ENCODE measurements at regions not wholly inside any gene's neighbourhood (a gene's known extent, or its start where the extent isn't known, plus 50 kb on each side); places are given as distances from the start of the nearest gene placed in this dataset.

DNA sequence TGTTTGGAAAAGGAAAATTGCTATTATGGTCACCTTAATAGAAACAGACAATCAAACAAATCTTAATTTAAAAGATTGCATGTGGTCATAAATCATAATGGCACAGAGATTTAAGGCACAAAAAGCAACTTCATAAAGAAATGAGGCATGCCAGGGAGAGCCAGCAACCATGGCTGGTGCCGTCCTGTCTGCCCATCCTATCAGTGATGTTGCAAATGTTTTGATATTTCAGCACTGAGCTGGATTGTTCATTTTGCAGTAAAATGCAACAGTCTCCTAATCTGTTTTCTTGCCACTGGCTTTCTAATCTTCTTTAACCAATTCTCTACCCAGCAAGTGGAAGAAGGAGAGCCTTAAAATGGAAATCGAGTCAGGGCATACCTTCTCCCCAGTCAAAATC is 249.8 kb downstream of the SAMD5 start:
- TF ChIP-seq, protein P1, sequence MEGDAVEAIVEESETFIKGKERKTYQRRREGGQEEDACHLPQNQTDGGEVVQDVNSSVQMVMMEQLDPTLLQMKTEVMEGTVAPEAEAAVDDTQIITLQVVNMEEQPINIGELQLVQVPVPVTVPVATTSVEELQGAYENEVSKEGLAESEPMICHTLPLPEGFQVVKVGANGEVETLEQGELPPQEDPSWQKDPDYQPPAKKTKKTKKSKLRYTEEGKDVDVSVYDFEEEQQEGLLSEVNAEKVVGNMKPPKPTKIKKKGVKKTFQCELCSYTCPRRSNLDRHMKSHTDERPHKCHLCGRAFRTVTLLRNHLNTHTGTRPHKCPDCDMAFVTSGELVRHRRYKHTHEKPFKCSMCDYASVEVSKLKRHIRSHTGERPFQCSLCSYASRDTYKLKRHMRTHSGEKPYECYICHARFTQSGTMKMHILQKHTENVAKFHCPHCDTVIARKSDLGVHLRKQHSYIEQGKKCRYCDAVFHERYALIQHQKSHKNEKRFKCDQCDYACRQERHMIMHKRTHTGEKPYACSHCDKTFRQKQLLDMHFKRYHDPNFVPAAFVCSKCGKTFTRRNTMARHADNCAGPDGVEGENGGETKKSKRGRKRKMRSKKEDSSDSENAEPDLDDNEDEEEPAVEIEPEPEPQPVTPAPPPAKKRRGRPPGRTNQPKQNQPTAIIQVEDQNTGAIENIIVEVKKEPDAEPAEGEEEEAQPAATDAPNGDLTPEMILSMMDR (IDR thresholded peaks at IDR 0.05; ENCODE audit: insufficient read depth, low read depth, low read length): no peak
- no peak for TF ChIP-seq EZH2 (IDR thresholded peaks at IDR 0.05; ENCODE audit: insufficient read depth, low read length)

All from astrocyte (in vitro differentiated cells and primary cell).